ENCODE measurements at regions not wholly inside any gene's neighbourhood (a gene's known extent, or its start where the extent isn't known, plus 50 kb on each side); places are given as distances from the start of the nearest gene placed in this dataset.

- no peak for TF ChIP-seq CTCF (conservative IDR thresholded peaks at IDR 0.05; ENCODE audit: low read depth, low read length)
- TF ChIP-seq POLR2A (IDR thresholded peaks at IDR 0.05; ENCODE audit: low read depth, low read length), result no peak
- no peak for TF ChIP-seq SMC3 (IDR thresholded peaks at IDR 0.05; ENCODE audit: low read depth, low read length)
- TF ChIP-seq RCOR1 (IDR thresholded peaks at IDR 0.05; ENCODE audit: insufficient replicate concordance, low read length), result no peak
- no peak for TF ChIP-seq RFX5 (IDR thresholded peaks at IDR 0.05; ENCODE audit: low read depth, low read length)
- no peak for TF ChIP-seq MAFK (IDR thresholded peaks at IDR 0.05; ENCODE audit: low read depth, low read length)
- no peak for TF ChIP-seq FOS (IDR thresholded peaks at IDR 0.05; ENCODE audit: low read depth, low read length)
- TF ChIP-seq, protein P1, sequence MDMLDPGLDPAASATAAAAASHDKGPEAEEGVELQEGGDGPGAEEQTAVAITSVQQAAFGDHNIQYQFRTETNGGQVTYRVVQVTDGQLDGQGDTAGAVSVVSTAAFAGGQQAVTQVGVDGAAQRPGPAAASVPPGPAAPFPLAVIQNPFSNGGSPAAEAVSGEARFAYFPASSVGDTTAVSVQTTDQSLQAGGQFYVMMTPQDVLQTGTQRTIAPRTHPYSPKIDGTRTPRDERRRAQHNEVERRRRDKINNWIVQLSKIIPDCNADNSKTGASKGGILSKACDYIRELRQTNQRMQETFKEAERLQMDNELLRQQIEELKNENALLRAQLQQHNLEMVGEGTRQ (IDR thresholded peaks at IDR 0.05; ENCODE audit: low read depth, low read length), result no peak
- TF ChIP-seq RAD21 (IDR thresholded peaks at IDR 0.05; ENCODE audit: low read length), result no peak
- no peak for TF ChIP-seq CEBPB (IDR thresholded peaks at IDR 0.05; ENCODE audit: low read depth, low read length)
- no peak for TF ChIP-seq ELK1 (IDR thresholded peaks at IDR 0.05; ENCODE audit: borderline replicate concordance, low read depth, low read length)
These were observed 219.4 kb upstream of the NCKAP5 start for GRCh38 chr2:133787651-133788050.
